GM18909 (cell line): ENCODE measurements at regions not wholly inside any gene's neighbourhood (a gene's known extent, or its start where the extent isn't known, plus 50 kb on each side); places are given as distances from the start of the nearest gene placed in this dataset.
"Not testable (repeated sequence)": the region's sequence is repeated elsewhere in the genome, so short reads cannot be mapped to it uniquely, and the experiment has no call there.

Experiments used
- ATAC-seq: cut with Tn5 transposase; IDR thresholded peaks from one replicate; pipeline ENCODE4 v1.9.1; 2021; ENCODE audit warnings: mild to moderate bottlenecking; ENCODE audit not compliant: unreplicated experiment, poor library complexity

DNA sequence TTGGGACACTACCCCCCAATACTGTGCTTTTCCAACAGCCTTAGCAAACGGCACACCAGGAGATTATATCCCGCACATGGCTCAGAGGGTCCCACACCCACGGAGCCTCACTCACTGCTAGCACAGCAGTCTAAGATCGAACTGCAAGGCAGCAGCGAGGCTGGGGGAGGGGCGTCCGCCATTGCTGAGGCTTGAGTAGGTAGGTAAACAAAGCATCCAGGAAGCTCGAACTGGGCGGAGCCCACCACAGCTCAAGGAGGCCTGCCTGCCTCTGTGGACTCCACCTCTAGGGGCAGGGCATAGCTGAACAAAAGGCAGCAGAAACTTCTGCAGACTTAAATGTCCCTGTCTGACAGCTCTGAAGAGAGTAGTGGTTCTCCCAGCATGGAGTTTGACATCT lies 447.3 kb upstream of the RAB6C start:
- ATAC-seq: not testable (repeated sequence)

DNA sequence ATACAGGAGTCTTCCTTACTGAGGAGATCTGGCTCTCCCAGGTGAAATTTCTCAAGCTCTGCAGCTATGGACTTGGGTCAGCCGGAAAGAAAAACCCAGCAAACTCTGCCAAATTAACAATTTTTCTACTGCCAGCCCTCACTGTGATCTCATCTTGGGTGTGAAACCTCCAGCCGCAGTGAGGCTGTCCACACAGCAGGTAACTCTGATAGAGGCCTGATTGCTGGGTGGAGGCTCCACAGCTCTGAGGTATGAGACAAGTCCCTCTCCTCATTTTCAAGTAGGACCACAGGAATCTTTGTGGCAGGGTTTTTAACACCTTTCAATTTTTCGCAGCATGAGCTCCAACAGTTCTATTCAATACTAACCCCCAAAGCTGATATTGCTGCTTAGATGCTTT lies 430.6 kb upstream of the RAB6C start:
- no peak for ATAC-seq

DNA sequence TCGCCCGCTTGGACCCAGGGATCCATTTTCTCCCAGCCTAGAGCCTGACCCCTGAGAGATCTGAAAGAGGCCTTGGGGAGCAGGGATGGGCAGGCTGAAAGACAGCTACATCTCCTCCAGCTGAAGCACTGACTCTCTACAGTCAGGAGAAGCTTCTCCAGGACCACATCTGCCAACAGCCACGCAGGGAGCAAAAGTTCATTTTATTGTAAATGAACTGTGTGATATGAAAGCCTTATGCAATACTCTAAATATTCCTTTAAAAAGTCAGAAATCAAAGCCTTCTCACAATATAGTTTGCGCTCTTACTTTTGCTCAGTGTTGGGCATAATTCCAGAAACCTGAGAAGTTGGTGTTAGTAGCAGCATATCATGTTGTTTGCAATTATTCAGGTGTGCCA lies 428.9 kb upstream of the RAB6C start:
- no peak for ATAC-seq

DNA sequence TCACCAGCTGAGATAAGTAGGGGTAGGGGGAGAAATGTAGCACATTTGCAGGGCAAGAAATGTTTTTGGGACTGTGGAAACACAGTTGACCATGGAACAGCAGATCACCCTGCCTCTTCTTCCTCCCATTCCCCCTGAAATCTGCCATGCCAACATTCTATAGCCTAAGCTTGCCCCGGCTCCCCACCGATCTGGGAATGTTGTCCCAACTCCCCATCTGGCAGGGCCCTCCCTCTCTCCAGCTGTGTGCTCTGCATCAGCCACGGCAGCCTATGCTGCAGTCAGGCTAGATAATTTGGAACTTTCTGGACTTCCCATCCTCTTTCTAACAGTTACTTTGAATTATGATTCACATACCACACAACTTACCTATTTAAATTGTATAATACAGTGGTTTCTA lies 425.1 kb upstream of the RAB6C start:
- no peak for ATAC-seq

DNA sequence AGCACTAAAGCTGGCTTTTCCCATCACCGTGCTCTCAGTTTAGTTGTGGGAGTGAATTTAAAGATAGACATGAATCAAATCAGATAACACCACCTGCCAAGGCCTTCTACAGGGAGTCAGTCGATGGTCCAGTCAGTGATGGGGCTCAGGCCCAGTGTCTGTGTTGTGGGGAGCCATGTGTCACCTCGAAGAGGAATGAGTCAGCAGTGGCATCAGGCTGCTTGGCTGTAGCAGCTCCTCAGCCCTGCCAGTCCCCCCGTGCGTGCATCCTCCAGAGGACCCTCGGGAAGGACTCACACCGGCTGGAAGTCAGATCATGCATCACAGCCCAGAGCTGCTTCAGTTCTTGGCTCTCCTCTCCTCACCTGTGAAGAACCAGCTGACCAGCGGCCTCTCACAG lies 420.4 kb upstream of the RAB6C start:
- ATAC-seq: no peak

DNA sequence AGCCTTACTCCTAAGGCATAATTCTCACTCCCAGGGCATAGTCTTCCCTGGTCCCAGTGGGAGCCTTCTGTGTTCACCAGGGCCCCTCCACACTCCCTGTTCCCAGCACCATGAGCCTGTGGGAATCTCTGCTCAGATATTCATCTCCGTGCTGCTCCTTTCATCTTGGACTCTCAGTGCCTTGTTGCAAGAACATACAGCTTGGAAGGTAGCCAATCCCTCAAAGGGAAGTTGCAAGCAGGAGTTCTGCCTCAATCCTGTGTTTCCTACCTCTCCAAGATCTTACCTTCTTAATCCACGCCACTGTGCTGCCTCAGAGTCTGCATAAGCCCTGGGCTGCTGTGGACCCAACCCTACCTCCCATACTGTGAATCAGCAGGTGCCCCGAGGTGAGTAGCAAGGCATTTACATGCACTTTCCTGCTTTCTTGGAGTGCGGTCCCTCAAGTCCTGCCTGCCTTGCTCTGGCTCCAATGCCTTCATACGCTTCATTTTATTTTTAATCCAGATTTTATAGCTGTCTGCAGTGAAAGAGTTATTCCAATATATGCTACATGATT lies 413.8 kb upstream of the RAB6C start:
- ATAC-seq: no peak

DNA sequence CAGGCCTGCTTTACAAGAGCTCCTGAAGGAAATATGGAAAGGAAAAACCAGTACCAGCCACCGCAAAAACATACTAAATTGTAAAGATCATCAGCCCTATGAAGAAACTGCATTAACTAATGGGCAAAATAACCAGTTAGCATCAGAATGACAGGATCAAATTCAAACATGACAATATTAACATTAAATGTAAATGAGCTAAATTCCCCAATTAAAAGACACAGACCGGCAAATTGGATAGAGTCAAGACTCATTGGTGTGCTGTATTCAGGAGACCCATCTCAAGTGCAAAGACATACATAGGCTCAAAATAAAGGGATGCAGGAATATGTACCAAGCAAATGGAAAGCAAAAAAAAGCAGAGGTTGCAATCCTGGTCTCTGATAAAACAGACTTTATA lies 408.7 kb upstream of the RAB6C start:
- not testable (repeated sequence) for ATAC-seq

DNA sequence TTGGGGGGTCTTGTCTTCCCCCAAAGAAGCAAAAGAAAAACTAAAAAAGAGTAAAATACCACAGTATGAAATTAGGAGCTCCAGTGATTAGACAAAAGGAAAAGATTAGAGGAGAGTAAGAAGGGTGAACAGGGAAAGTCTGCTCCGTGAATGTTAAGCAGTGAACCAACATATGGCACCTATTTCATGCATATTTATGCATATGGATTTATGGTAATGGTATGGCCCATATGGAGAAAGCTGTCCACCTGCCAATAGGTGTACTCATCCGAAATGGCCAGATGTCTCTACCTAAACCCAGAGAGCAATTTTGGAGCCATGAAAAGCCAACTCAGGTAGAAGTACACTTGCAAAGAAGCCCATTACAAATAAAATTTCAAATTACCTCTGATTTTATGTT lies 404.0 kb upstream of the RAB6C start:
- no peak for ATAC-seq

DNA sequence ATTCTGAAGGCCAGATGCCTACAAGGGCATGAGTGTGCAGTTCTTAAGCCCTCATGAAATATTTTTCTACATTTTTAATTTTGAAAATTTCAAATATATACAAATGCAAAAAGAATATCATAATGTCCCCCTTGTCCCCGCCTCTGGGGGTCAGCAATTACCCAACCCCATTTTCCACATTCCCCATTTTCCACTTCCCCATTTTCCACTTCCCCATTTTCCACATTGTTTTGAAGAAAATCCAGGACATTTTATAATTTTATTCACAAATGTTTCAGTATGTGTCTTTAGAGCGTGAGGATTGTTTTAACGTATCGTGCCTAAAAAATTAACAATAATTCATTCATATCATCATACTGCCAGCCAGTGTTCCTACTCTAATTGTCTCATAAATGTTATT lies 403.6 kb upstream of the RAB6C start:
- no peak for ATAC-seq

DNA sequence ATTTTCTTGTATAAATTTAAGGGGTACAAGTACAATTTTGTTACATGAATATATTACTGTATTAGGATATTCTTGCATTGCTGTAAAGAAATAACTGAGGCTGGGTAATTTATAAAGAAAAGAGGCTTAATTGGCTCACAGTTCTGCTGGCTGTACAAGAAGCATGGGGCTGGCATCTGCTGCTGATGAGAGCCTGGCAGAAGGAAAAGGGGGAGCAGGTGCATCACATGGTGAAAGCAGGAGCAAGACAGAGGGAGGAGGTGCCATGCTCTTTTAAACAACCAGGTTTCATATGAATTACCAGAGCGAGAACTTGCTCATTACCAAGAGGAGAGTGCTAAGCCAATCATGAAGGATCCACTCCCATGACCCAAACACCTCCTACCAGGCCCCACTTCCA lies 399.5 kb upstream of the RAB6C start:
- ATAC-seq: no peak

DNA sequence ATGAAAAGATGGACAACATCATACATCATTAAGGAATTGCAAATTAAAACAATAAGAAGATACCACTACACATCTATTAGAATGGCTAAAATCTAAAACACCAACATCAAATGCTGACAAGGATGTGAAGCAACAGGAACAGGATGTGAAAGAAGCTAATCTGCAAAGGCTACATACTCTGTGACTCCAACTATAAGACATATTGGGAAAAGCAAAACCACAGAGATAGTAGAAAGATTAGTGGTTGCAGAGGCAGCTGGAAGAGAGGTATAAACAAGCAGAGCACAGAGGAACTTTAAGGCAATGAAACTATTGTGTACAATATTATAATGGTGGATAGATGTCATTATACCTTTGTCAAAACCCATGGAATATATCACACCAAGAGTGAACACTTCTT lies 393.7 kb upstream of the RAB6C start:
- ATAC-seq: no peak

DNA sequence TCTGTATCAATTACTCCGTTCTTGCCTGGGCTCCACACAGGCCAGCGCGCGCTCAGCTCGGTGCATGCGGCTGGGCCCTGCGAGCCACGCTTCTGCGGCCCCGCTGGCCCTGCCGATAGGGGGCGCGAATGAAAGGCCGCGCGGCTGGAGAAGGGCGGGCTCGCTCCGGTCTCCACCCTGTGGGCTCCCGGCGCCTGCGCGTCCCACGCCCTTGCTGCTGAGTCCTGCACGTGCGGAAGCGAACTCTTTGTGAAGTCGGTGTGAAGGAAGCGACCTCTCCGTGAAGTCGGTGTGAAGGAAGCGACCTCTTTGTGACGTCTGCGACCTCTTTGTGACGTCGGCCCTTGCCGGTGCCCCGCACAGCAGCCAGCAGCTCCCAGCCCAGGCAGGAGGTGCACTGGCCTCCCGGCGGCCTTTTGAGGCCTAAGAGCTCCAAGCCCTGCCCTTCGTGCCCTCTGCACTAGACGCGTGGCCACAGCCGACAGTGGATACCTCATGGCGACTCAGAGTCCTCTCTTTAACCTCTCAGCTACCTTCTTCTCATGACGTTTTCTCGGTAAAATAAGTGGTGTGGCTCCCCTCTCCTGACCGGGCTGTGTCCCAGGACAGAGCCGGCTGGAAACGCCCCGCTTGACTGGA lies 391.9 kb upstream of the RAB6C start:
- no peak for ATAC-seq

DNA sequence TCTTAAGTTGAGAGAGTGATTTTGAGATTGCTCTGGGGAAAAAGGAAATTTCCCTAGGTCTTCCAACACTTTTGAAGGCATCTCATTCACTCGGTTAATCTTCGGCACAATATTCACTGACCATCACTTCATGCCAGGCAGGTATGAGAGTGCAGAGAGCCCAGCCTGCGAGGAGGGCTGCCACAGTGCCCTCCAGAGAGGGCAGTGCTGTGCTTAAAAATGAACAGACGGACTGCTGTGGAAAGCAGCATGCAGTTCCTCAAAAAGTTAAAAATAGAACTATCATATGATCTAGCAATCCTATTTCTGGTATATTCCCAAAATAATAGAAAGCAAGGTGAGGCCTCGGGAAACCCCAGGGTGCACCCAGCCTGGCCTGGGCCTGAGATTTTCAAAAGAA lies 374.9 kb upstream of the RAB6C start:
- ATAC-seq: no peak

DNA sequence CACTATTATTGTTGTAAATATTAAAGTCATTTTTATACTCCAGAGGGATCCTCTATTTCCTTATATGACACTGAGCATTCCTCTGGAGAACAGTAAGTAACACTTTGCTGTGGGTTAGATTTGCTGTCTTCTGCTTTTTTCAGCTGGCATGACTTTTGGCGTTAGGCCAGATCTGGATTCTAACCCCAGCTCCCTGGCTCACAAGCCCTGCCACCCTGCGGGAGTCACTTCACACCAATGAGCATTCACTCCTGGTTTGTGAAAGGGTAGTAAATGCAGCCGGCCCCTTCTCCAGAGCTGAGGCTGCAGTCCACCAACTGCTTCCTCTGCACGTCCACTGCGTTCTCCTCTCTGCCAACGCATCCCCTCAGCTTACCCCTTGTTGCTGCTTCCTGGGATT lies 373.8 kb upstream of the RAB6C start:
- ATAC-seq: no peak

DNA sequence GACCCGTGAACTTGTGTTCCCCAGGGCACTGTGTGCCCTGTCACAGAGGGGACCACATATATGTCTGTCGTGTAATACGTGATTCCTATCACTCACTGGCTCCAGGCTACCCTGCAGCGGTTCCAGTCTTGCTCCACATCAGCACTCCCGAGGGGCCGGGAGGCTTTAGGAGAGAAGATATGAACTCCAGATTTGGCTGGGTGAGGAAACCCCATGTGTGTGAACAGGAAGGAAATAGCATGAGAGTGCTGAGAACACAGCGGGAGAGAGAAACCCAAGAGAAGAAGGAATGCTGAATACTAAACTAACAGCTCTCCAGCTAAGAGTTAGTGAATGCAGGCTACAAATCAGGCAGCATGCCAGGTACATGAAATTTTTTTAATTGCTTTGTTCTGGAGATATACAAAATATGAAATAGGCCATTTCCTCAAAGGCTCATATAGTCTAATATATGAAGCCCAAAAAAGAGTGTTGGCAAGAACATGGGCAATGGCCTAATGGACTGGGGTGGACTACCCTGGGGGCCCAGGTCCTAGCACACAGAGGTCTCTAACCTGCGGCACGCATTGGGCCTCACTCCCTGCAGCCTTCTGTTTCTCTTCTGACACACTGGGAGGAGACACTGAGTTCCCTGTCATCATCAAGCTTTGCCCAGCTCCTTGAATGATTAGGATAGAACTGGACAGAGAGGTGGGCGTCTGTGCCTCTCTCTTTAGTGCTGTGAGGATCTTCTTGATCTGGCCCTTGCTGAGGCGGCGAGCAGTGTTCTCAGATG lies 372.8 kb upstream of the RAB6C start:
- ATAC-seq: no peak

DNA sequence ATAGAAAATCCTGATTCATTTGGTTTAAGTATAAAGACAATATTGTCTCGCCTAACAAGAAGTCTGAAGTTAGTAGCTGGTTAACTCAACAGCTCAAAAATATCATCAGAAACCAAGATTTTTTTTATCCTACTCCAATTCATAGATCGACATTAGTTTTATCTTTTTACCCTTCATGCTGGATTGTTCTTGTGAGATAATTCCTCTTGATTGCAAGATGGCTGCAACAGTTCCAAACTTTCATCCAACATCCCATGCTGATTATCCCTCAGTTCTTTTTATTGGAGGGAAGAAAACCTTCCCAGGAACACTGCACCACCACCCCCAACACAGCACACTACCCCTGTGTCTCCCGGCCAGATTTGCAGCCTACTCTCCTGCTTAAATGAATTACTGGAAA lies 370.2 kb upstream of the RAB6C start:
- no peak for ATAC-seq

DNA sequence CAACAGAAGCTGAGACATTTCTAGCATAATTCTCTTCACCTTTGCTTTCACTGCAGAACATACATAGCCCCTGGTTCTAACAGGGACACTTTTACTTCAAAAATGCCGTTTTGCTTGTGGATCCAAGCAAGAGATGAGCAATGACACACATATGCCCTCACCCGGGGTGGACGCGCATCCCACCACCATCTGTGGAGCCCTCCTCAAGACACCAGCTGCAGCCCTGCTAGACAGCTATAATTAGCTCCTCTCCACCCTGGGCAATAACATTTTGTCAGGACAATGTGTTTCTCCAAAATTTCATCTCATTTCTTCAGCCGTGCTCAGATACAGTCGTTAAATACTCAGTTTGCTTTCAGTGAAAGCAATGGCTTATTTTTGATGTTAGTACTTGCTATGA lies 368.7 kb upstream of the RAB6C start:
- no peak for ATAC-seq

DNA sequence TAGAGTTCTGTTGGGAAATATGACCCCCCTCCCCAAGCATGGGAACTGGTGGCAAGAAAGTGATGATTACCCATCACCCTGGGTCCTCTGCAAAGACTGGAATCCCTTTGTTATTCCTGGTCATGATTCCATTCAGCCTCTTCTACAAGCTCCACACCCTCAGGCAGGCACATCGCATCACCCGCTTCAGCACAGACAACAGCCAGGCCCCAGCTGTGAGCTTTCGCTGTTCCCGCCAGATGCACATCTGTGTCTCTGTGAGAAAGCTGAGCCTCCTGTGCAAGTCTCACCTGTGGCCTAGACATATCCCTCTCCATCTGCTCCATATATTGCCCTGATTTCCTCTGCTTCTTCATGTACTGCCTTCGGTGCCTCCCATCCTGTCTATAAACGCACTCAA lies 368.0 kb upstream of the RAB6C start:
- ATAC-seq: no peak

DNA sequence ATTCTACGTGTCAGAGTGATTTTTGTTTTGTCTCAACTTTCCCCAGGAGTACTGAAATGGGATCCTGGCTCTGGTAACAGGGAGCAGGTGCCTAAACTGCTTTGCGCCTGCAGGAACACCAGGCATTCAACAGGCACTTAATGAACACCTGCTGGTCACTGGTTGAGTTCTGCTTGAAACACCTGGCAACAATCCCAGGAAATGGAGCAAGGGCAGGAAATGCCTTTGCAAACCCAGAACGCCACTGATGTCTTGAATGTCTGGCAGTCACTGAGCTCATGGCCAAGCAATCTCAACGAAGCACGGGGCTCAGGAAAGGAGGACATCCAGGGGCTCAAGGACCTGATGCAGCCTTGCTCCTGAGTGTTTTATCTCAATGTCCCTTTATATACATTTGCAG lies 360.0 kb upstream of the RAB6C start:
- ATAC-seq: no peak

DNA sequence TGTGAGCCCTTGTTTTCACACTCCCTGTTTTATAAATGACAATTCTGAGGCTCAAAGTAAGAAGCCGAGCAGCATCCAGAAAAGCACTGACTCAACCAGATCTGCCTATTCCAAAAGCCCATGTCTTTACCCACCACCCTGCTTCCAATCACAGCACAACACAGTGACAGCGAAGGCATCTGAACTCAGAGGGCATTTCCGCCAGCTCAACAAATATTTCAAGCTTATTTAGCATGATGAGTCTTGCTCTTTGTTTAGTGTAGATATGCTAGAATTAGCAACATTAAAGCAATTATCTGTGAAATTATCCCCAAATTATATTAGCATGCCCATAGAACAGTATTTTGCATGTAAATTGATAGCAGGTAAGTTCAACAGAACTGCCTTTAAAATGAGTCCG lies 359.1 kb upstream of the RAB6C start:
- no peak for ATAC-seq

DNA sequence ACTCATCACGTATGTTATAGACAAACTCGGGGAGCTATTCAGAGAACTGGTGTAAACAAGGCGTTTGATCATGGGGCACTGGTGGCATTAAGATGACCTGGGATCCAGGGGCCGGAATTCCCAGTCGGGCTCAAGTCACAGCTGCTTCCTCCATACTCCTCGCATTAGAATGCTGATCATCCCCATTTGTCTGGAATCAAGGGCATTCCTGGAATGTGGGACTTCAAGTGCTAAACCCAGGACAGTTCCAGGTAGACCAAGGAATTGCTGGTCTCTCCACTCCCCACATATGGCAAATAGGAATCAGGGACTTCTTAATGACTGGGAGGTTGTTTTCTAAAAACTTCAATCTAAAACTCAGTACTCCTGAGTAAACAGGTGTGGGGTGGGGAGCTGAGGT lies 355.7 kb upstream of the RAB6C start:
- ATAC-seq: no peak

DNA sequence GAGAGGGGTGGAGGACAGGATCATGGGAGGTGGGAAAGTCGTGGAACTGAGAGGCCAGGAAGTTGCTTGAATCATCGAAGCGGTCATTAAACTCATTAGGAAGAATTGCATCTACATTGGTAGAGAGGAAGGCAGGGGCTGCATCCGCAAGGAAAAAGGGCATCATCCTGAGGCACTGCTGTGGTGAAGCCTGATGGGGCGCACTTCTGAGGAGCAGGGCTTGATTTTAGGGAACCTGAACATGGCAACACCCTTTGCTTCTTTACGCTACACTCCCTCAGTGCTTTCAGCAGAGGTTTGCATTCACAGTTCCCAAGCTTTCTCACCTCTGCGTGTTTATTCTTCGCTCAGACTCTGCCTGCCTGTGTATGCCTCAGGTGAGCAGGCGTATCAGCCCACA lies 352.0 kb upstream of the RAB6C start:
- no peak for ATAC-seq
